ENCODE measurements at regions not wholly inside any gene's neighbourhood (a gene's known extent, or its start where the extent isn't known, plus 50 kb on each side); places are given as distances from the start of the nearest gene placed in this dataset.

- Histone ChIP-seq H4K20me1 (ENCODE audit: insufficient read depth, low read length) (no peaks in the 10 kb centered on the region), H3K9ac (ENCODE audit: insufficient read depth, low read length, poor library complexity, severe bottlenecking) (no peak overlapping the region), H3K27ac (ENCODE audit: low read depth in 1 of 2, low read length in 2 of 2) (no peak overlapping the region), H3K4me1 (ENCODE audit: control insufficient read depth in 1 of 2, insufficient read depth in 2 of 2, low read length in 2 of 2) (no peaks in the 10 kb centered on the region), H3K9me3 (replicated peaks in 1 of 2; ENCODE audit: control insufficient read depth in 1 of 2, insufficient read depth in 1 of 2, low read length in 2 of 2) (no peaks in the 10 kb centered on the region), H3K79me2 (ENCODE audit: insufficient read depth, low read length) (no peaks in the 10 kb centered on the region), H3K27me3 (ENCODE audit: control insufficient read depth in 2 of 2, insufficient read depth in 2 of 2, low read length in 2 of 2) (no peaks in the 10 kb centered on the region), H3K36me3 (replicated peaks in 1 of 2; ENCODE audit: control insufficient read depth in 1 of 2, insufficient read depth in 2 of 2, low read length in 2 of 2) (no peaks in the 10 kb centered on the region), H3K4me3 (replicated peaks in 1 of 3; ENCODE audit: low read depth in 2 of 3, low read length in 3 of 3) (no peak overlapping the region), H3K4me2 (replicated peaks; ENCODE audit: extremely low read depth, low read length, poor library complexity, severe bottlenecking) (no peak overlapping the region), H2AFZ (ENCODE audit: insufficient read depth, low read depth, low read length, poor library complexity, severe bottlenecking) (no peak overlapping the region)
- intact Hi-C loops (cut with micrococcal nuclease) = no loop called here
- no peaks in the 10 kb centered on the region for H3K36me3 Mint-ChIP-seq
- no peak overlapping the region for H3K27ac Mint-ChIP-seq
- H3K4me1 Mint-ChIP-seq = no peaks in the 10 kb centered on the region
- H3K4me3 Mint-ChIP-seq = no peak overlapping the region
- TF ChIP-seq CTCF (IDR thresholded peaks at IDR 0.05) = no peak
- WGBS (ENCODE audit: insufficient coverage) = 83% methylated on average over 8 of the region's 8 CpGs
- H3K9me3 Mint-ChIP-seq = peaks cover 0 to 4% (median 1%) of the 10 kb centered on the region in 7 donors
- H3K27me3 Mint-ChIP-seq (ENCODE audit: low read depth in 3 of 3) = peaks cover 12 to 21% (median 21%) of the 10 kb centered on the region in 3 donors
- DNase-seq = no peak
Observed at GRCh38 chr10:43938810-43939209, 290.1 kb upstream of the ZNF32 start.

GRCh38 chr10:43931308-43931930, 282.7 kb upstream of the ZNF32 start:
- peaks cover 2 to 9% (median 7%) of the 10 kb centered on the region in 3 donors for H3K27me3 Mint-ChIP-seq (ENCODE audit: low read depth in 3 of 3)
- H3K36me3 Mint-ChIP-seq = no peaks in the 10 kb centered on the region
- H3K9me3 ChIP-seq (replicated peaks in 1 of 2; ENCODE audit: control insufficient read depth in 1 of 2, insufficient read depth in 1 of 2, low read length in 2 of 2) = no peaks in the 10 kb centered on the region
- intact Hi-C loops (cut with micrococcal nuclease) = no loop called here
- H4K20me1 ChIP-seq (ENCODE audit: insufficient read depth, low read length) = no peaks in the 10 kb centered on the region
- no peak overlapping the region for H3K4me3 ChIP-seq (replicated peaks in 1 of 3; ENCODE audit: low read depth in 2 of 3, low read length in 3 of 3)
- H3K27ac ChIP-seq (ENCODE audit: low read depth in 1 of 2, low read length in 2 of 2) = no peak overlapping the region
- H3K4me3 Mint-ChIP-seq = no peak overlapping the region
- H3K4me1 ChIP-seq (ENCODE audit: control insufficient read depth in 1 of 2, insufficient read depth in 2 of 2, low read length in 2 of 2) = no peaks in the 10 kb centered on the region
- H3K27ac Mint-ChIP-seq = no peak overlapping the region
- H3K36me3 ChIP-seq (replicated peaks in 1 of 2; ENCODE audit: control insufficient read depth in 1 of 2, insufficient read depth in 2 of 2, low read length in 2 of 2) = no peaks in the 10 kb centered on the region
- H3K79me2 ChIP-seq (ENCODE audit: insufficient read depth, low read length) = no peaks in the 10 kb centered on the region
- H3K9me3 Mint-ChIP-seq = peaks cover 2 to 7% (median 4%) of the 10 kb centered on the region in 7 donors
- H3K27me3 ChIP-seq (ENCODE audit: control insufficient read depth in 2 of 2, insufficient read depth in 2 of 2, low read length in 2 of 2) = no peaks in the 10 kb centered on the region
- no peaks in the 10 kb centered on the region for H3K4me1 Mint-ChIP-seq
- DNase-seq = no peak
- H3K4me2 ChIP-seq (replicated peaks; ENCODE audit: extremely low read depth, low read length, poor library complexity, severe bottlenecking) = no peak overlapping the region
- no CpG with 5 or more reads among the region's 4 CpGs for WGBS (ENCODE audit: insufficient coverage)
- no peak overlapping the region for H3K9ac ChIP-seq (ENCODE audit: insufficient read depth, low read length, poor library complexity, severe bottlenecking)
- H2AFZ ChIP-seq (ENCODE audit: insufficient read depth, low read depth, low read length, poor library complexity, severe bottlenecking) = no peak overlapping the region
- no peak for TF ChIP-seq CTCF (IDR thresholded peaks at IDR 0.05)
